ENCODE measurements at regions not wholly inside any gene's neighbourhood (a gene's known extent, or its start where the extent isn't known, plus 50 kb on each side); places are given as distances from the start of the nearest gene placed in this dataset.
"Not testable (repeated sequence)": the region's sequence is repeated elsewhere in the genome, so short reads cannot be mapped to it uniquely, and the experiment has no call there.

DNA sequence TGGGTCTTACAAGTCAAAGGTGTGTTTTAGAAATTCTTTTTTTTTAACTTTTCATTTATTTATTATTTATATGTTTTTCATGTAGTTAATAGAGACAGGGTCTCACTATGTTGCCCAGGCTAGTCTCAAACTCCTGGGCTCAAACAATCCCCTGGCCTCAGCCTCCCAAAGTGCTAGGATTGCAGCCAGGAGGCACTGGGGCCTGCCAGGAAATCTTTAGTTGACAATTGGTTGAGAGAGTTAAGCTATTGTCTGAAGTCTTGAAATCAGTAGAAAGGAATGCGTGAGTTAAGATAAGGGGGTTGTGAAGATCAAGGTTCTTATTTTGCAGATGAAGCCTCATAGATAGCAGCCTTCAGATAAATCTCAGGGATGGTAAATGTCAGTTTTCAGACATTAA is 245.4 kb upstream of the GALNT17 start:
- Mint-ChIP-seq H3K9me3 (peaks cover 12 to 59% (median 32%) of the 10 kb centered on the region in 7 donors), H3K4me3 (no peak overlapping the region), H3K27me3 (peaks cover 0 to 14% (median 0%) of the 10 kb centered on the region in 3 donors), H3K36me3 (peaks cover 0 to 9% of the 10 kb centered on the region in 2 donors), H3K4me1 (no peaks in the 10 kb centered on the region), H3K27ac (no peak overlapping the region)
- DNase-seq (no peak), ATAC-seq (ENCODE audit: low read depth in 2 of 2) (no peak)

DNA sequence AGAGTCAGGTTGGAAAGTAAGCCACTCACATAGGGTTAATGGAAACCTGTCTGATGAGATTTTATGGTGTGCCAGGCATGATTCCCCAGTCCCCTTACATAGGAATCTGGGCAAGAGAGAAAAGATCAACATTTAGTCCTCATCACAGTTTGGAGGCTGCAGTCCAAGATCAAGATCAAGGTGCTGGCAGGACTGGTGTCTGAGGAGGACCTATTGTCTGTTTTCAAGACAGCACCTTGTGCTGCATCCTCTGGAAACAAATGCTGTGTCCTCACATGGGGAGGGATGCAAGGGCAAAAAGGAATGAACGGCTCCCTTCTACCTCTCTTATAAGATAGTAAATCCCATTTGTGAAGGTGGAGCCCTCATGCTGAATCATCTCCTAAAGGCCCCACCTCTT is 244.8 kb upstream of the GALNT17 start:
- peaks cover 0 to 9% of the 10 kb centered on the region in 2 donors for H3K36me3 Mint-ChIP-seq
- H3K27me3 Mint-ChIP-seq: peaks cover 0 to 14% (median 0%) of the 10 kb centered on the region in 3 donors
- H3K27ac Mint-ChIP-seq: no peak overlapping the region
- H3K4me3 Mint-ChIP-seq: no peak overlapping the region
- ATAC-seq (ENCODE audit: low read depth in 2 of 2): no peak
- H3K9me3 Mint-ChIP-seq: peaks cover 12 to 63% (median 35%) of the 10 kb centered on the region in 7 donors
- H3K4me1 Mint-ChIP-seq: no peaks in the 10 kb centered on the region
- no peak for DNase-seq

DNA sequence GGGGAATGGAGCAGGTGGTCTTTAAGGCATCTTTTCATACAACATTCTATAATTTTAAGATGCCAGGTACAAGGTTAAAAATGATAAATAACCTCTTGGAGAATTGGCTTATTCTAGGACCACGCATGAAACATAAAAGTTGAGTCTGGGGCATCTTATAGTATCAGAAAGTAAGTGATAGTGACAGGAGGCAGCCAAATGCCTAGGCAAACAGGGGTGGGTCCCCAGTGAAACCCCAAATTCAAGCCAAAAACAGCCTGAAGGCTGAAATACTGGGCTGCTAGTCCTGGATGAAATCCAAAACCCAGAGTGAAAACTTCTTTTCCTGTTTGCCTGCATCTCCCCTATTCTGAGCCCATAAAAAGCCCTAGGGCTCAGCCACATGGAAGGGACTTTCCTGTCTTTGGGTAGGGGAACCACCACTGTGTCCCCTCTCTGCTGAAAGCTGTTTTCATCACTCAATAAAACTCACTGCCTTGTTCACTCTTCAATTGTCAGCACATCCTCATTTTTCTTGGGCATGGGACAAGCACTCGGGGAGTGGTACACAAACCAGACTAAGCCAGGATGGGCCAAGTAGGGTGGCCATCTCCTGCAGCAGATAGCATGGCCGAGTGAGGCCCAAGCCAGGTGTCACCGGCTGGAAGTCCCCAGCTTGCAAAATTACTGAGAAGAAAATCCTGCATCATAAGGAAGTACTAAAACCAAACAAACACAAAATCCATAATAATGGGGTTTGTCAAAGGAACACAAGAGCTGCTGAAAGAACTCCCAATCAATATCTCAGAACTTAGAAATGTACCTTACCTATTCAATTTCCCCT is 241.6 kb upstream of the GALNT17 start:
- H3K36me3 Mint-ChIP-seq: peaks cover 0 to 9% of the 10 kb centered on the region in 2 donors
- H3K9me3 Mint-ChIP-seq: peaks cover 11 to 46% (median 34%) of the 10 kb centered on the region in 7 donors
- no peak for ATAC-seq (ENCODE audit: low read depth in 2 of 2)
- no peaks in the 10 kb centered on the region for H3K4me1 Mint-ChIP-seq
- no peak overlapping the region for H3K4me3 Mint-ChIP-seq
- H3K27ac Mint-ChIP-seq: no peak overlapping the region
- no peak for DNase-seq
- H3K27me3 Mint-ChIP-seq: no peaks in the 10 kb centered on the region

DNA sequence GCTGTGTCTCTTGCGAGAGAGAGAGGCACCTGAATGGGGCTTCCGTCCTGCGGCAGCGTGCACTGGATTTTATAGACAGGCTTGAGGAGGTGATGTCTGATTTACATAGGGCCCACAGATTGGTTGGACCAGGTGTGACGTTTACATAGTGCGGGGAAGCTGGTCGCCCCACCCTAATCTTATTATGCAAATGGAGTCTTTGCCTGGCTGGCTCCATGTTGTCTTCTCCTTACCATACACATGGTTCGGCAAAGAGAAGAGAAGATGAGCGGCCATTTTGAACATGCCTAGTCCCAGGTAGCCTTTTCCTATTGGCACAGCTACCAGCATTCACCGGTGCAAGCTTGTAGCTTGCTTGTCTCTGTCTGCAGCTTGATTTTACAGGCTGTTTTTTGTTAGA is 238.5 kb upstream of the GALNT17 start:
- peaks cover 0 to 9% of the 10 kb centered on the region in 2 donors for H3K36me3 Mint-ChIP-seq
- H3K4me3 Mint-ChIP-seq: no peak overlapping the region
- DNase-seq (no peak), ATAC-seq (ENCODE audit: low read depth in 2 of 2) (no peak)
- no peaks in the 10 kb centered on the region for H3K27me3 Mint-ChIP-seq
- no peak overlapping the region for H3K27ac Mint-ChIP-seq
- H3K4me1 Mint-ChIP-seq: no peaks in the 10 kb centered on the region
- peaks cover 0 to 40% (median 26%) of the 10 kb centered on the region in 7 donors for H3K9me3 Mint-ChIP-seq

DNA sequence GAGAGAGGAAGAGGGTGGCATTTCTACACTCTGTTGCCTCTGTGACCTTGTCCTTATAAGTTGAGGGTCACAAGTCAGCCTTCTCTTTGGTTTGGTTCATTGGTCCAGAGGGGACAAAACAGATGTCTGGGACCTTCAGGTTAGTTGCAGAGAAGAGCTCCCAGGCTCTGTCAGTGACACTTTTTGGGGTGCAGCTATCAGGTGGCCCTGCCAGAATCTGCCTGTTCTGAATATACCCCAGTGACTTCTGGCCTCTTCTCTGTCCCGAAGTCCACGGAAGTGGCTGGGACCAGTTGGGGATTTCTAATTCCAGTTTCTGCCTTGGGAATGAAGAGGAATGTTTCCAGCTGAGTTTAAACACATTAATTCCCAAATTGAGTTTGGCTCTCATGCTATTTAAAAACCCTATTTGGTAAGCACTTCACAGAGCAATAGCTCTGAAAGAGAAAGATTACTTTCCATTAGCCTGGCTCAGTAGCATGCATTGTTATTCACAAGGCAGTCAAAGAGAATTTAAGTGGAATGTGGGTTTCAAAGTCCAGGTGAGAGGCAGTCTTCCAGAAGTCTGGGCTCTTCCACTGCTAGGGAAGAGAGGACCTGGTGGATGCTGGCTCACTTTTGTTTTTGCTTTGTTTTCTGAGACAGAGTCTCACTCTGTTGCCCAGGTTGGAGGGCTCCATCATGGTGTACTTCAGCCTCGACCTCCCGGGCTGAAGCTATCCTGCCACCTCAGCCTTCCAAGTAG is 237.8 kb upstream of the GALNT17 start:
- Mint-ChIP-seq H3K27ac (no peak overlapping the region), H3K4me1 (no peaks in the 10 kb centered on the region), H3K27me3 (no peaks in the 10 kb centered on the region), H3K36me3 (peaks cover 0 to 9% of the 10 kb centered on the region in 2 donors), H3K4me3 (no peak overlapping the region), H3K9me3 (peaks cover 0 to 33% (median 22%) of the 10 kb centered on the region in 7 donors)
- DNase-seq (no peak), ATAC-seq (ENCODE audit: low read depth in 2 of 2) (no peak)

DNA sequence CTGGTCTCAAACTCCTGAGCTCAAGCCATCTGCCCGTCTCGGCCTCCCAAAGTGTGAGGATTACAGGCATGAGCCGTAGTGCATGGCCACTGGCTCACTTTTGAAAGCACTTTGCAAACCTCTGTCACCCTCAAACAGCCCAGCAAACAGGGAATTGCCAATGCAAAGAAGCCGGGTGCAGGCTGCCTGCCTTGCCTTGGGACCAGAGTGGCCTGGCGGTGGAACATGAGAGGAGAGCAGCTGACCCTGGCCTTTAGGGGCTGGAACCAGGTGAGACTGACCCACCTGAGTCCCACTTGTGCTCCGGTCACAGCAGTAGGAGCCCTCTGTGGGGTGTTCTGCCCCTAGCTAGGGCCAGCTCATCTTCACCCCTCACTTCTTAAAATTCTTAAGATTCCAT is 237.1 kb upstream of the GALNT17 start:
- ATAC-seq (ENCODE audit: low read depth in 2 of 2) (no peak), DNase-seq (no peak)
- no peak overlapping the region for H3K4me3 Mint-ChIP-seq
- H3K27me3 Mint-ChIP-seq: no peaks in the 10 kb centered on the region
- peaks cover 0 to 9% of the 10 kb centered on the region in 2 donors for H3K36me3 Mint-ChIP-seq
- no peaks in the 10 kb centered on the region for H3K4me1 Mint-ChIP-seq
- no peak overlapping the region for H3K27ac Mint-ChIP-seq
- peaks cover 0 to 30% (median 16%) of the 10 kb centered on the region in 7 donors for H3K9me3 Mint-ChIP-seq

DNA sequence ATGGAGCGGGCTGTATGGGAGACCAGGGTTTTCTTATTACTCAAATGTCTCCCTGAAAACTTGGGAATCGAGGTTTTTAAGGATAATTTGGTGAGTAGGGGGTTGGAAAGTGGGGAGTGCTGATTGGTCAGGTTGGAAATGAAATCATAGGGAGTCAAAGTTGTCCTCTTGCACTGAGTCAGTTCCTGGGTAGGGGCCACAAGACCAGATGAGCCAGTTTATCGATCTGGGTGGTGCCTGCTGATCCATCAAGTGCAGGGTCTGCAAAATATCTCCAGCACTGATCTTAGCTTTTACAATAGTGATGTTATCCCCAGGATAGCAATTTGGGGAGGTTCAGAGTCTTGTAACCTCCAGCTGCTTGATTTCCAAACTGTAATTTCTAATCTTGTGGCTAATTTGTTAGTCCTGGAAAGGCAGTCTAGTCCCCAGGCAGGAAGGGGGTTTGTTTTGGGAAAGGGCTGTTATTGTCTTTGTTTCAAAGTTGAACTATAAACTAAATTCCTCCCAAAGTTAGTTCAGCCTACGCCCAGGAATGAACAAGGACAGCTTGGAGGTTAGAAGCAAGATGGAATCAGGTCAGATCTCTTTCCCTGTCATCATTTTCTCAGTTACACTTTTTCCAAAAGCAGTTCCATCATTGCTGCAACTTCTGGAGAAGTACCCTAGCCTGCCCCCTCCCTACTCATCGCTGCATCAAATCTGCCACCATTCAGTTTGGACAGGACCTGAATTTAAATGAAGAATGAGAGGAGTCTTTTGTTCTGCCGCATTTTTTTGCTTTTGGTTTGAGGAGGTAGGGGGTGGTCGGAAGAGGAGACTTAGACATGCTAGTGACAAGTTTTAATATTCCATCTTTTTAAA is 236.4 kb upstream of the GALNT17 start:
- H3K4me1 Mint-ChIP-seq; ATAC-seq (ENCODE audit: low read depth in 2 of 2); H3K27me3 Mint-ChIP-seq; H3K27ac Mint-ChIP-seq; H3K4me3 Mint-ChIP-seq; H3K36me3 Mint-ChIP-seq; DNase-seq: not testable (repeated sequence)
- peaks cover 4 to 35% (median 13%) of the 10 kb centered on the region in 7 donors for H3K9me3 Mint-ChIP-seq

DNA sequence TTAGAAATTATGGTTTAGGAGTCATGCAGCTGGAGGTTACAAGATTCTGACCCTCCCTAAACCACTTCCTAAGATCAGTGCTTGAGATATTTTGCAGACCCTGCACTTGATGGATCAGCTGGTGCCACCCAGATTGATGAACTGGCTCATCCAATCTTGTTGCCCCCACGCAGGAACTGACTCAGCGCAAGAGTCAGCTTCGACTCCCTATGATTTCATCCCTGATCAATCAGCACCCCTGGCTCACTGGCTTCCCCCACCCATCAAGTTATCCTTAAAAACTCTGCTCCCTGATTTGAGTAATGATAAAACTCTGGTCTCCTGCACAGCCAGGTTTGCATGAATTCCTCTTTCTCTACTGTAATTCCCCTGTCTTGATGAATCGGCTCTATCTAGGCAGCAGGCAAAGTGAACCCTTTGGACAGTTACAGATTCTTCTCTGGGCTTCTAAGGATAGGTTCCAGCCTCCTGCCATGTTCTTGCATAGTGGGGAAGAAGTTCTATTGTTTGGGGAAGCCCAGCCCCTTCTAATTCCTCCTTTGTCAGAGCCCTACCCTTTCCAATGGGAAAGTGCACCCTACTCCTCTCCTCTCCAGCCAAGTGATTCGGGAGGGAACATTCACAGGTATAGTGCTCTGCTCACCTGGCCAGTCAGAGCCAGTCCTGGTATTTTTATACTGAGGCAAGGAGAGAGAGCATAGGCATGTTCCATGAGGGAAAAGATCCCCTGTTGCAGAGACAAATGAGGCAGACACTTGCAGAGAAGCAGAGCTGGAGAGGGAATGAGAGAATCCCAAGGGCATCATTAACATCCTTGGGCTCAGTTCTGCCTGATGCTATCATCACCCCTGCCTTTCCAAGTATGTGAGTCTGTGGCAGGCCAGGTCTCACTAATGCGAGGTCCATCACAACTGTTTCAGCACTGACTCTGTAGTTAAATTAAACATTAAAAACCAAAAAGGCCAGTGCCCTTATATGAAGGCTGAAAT is 224.4 kb upstream of the GALNT17 start:
- Mint-ChIP-seq H3K4me1 (no peaks in the 10 kb centered on the region), H3K36me3 (peaks cover 0 to 13% of the 10 kb centered on the region in 2 donors), H3K4me3 (no peak overlapping the region), H3K27me3 (peaks cover 0 to 5% (median 0%) of the 10 kb centered on the region in 3 donors), H3K27ac (no peak overlapping the region), H3K9me3 (peaks cover 8 to 25% (median 12%) of the 10 kb centered on the region in 7 donors)
- DNase-seq (no peak), ATAC-seq (ENCODE audit: low read depth in 2 of 2) (no peak)

DNA sequence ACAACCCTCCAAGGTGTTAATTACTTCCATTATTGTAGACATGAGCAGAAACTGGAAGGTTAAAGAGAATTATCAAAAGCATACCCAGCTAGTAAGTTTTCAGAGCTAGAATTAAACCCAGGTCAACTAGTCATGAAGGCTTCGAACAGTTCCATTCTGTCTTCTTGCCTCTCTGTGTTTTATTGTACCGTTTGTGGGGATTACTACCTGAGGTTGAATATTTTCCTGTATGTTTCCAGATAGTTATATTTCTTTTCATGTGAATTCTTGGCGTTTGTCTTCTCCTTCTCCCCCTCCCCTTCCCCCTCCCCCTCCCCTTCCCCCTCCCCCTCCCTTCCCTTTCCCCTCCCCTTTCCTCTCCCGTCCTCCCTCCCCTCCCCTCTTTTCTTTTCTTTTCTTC is 218.0 kb upstream of the GALNT17 start:
- Mint-ChIP-seq H3K27me3 (peaks cover 0 to 3% (median 0%) of the 10 kb centered on the region in 3 donors), H3K36me3 (no peaks in the 10 kb centered on the region), H3K9me3 (peaks cover 4 to 13% (median 6%) of the 10 kb centered on the region in 7 donors), H3K4me3 (no peak overlapping the region), H3K4me1 (no peaks in the 10 kb centered on the region), H3K27ac (no peak overlapping the region)
- DNase-seq (no peak), ATAC-seq (ENCODE audit: low read depth in 2 of 2) (no peak)

DNA sequence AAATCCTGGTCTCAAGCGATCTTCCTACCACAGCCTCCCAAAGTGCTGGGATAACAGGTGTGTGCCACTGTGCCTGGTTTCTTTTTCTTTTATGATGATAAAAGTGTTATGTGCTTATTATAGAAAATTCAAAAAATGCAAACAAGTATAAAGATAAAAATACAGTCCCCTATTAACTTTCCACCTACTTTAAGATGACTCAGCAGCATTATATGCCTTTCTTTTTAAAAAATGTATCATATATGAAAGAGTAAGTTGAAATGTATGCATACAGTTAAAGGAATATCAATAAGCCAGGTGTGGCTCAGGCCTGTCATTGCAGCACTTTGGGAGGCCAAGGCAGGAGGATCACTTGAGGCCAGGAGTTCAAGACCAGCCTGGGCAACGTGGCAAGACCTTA is 216.9 kb upstream of the GALNT17 start:
- H3K27ac Mint-ChIP-seq: no peak overlapping the region
- no peak overlapping the region for H3K4me3 Mint-ChIP-seq
- H3K4me1 Mint-ChIP-seq: no peaks in the 10 kb centered on the region
- DNase-seq: no peak
- no peak for ATAC-seq (ENCODE audit: low read depth in 2 of 2)
- H3K36me3 Mint-ChIP-seq: no peaks in the 10 kb centered on the region
- H3K9me3 Mint-ChIP-seq: peaks cover 4 to 13% (median 6%) of the 10 kb centered on the region in 7 donors
- H3K27me3 Mint-ChIP-seq: peaks cover 0 to 3% (median 0%) of the 10 kb centered on the region in 3 donors

DNA sequence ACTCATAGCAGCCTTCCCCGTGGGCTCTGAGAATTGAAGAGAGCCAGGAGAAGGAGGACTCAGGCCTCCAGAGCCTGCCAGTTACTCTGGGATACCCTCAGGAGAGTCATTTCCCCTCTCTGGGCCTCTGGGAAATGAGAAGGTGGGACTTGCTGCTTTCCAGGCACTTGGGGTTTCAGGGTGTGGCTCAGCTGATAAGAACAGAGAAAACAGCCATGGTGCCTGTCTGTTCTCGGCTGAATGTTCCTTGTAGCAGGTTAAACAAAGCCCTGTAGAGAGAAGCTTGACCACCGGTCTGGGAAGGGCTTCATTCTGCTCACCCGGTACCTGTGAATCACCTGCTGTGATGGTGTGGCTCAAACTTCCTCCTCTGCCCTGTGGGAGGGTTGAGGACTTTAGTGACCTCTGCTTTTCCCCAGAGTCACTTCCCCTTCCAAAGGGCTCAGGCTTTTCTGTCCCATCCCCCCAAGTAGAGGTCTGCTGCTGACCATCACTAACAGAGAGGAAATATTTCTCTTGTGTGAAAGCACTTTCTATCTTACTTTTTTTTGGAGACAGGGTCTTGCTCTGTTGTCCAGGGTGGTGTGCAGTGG is 212.4 kb upstream of the GALNT17 start:
- H3K36me3 Mint-ChIP-seq: no peaks in the 10 kb centered on the region
- H3K9me3 Mint-ChIP-seq: peaks cover 0 to 13% (median 2%) of the 10 kb centered on the region in 7 donors
- H3K4me1 Mint-ChIP-seq: no peaks in the 10 kb centered on the region
- DNase-seq (no peak), ATAC-seq (ENCODE audit: low read depth in 2 of 2) (no peak)
- no peaks in the 10 kb centered on the region for H3K27me3 Mint-ChIP-seq
- no peak overlapping the region for H3K27ac Mint-ChIP-seq
- no peak overlapping the region for H3K4me3 Mint-ChIP-seq

DNA sequence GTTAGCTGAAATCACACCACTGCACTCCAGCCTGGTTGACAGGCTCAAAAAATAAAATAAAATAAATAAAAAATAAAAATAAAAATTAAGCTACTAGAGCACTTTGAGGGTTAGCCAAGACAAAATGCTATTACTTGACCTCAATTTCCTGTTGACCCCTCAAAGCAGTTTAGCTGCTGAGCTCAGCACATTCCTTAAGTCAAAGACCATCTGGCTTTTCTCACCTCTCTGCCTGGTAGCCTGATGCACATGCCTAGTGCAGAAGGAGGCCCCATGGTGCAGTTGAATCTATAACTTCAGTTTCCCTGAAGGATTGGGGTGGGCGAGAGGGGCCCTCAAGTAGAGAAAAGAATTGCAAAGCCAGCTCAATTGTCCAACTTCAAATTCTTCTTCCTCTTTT is 211.1 kb upstream of the GALNT17 start:
- no peaks in the 10 kb centered on the region for H3K27me3 Mint-ChIP-seq
- no peak overlapping the region for H3K27ac Mint-ChIP-seq
- H3K4me3 Mint-ChIP-seq: no peak overlapping the region
- H3K4me1 Mint-ChIP-seq: no peaks in the 10 kb centered on the region
- no peaks in the 10 kb centered on the region for H3K36me3 Mint-ChIP-seq
- ATAC-seq (ENCODE audit: low read depth in 2 of 2) (no peak), DNase-seq (no peak)
- peaks cover 0 to 15% (median 3%) of the 10 kb centered on the region in 7 donors for H3K9me3 Mint-ChIP-seq
